NOMO-1 treated with DMSO at 0.1 percent for 48 hours (cell line): ENCODE measurements at regions not wholly inside any gene's neighbourhood (a gene's known extent, or its start where the extent isn't known, plus 50 kb on each side); places are given as distances from the start of the nearest gene placed in this dataset.
"Not testable (repeated sequence)": the region's sequence is repeated elsewhere in the genome, so short reads cannot be mapped to it uniquely, and the experiment has no call there.

Experiments
- DNase-seq: peaks from one replicate; lab custom pipeline; 2025; ENCODE audit not compliant: unreplicated experiment; lab: John Stamatoyannopoulos, UW

DNA sequence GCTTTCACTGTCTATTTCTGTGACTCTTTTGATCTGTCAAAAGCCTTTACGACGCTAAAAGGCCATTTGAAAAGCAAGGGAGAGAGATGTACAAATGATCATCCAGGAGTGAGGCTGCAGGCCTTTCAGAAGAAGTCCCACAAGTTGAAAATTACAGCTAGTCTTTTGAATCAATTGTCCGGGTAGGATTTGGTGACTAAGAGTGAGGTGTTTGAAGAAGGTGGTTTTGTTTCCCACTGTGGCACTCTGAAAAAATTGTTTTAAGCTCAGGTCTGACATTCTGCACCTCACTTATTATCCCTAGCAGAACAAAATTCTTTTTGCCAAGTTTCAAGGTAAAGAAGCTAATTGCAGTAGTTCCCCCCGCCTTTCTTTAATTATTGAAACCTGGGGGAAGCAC, 50.8 kb upstream of the TMEM108 start:
- DNase-seq: no peak

DNA sequence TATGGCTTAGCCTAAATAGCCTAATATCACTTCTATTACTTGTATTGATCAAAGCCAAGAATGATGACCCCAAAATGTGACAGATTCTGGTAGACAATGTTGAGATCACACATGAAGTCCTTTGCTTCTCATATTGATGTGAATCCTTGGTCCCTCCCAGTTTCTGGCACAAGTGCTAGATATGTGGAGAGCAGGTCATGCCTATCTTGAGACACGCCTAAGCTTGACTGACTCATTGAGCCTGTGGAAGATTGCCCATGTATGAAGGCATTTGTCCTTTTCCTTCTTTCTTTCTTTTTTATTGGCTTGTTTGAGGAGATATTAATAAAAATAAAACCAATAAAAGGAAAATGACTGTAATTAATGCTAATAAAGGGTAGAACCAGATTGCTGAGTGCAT, 54.0 kb upstream of the TMEM108 start:
- DNase-seq: no peak

DNA sequence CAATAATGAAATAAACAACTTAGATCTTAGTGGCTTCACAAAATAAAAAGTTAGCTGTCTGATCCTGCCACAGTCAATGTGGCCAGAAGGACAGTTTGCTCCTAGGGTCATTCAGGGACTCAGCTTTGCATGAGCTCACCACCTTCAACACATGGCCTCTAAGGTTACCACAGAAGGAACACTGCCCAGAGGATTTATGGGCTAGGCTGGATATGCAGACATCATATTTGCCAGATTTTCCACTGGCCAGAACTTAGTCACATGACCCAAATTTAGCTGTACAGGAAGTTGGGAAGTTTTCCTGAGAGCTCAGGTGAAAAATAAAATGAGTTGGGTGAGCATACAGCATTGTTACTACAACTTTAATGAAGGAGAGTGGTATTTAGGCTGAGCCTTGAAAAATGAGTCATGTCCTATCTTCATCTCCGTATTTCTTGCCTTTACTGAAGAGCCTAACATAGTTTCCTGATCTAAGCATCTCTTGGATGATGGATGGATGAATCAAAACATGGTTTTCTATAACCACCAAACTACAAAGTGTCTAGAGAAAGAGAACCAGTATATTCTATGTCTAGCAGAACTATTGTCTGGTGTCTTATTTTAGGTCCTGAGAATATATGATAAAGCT, 54.9 kb upstream of the TMEM108 start:
- no peak for DNase-seq

DNA sequence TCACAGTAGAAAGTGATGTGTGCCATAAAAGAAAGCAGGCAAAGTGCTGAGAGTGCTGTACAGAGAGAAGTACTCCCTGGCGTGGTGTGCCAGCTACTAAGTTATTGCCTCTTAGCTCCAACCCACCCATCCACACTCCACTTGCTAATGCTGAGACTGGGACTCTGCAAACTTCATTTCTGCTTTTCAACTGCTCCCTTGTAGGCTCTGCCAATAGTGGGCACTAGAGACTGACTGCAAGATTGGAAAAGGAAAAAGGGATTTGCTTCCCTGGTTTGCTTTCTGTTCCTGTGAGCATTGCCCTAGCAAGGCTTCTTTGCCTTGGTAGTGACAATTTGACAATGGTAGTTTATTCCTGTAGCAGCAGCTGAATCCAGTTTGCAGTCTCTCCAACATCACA, 56.5 kb upstream of the TMEM108 start:
- no peak for DNase-seq

DNA sequence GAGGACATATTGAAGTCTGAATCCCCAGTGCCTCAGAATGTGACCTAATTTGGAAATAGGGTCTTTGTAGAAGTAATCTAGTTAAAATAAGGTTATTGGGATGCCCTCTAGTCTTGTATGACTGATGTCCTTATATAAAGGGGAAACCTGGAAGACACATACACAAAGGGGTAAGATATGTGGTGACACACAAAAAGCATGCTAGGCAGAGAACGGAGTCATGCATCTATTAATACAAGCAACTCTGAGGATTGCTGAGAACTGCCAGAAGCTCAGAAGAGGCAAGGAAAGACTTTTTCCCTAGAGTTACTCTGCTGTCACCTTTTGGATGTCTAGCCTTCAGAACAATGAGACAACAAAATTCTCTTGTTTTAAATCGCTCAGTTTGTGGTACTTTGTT, 58.1 kb upstream of the TMEM108 start:
- no peak for DNase-seq

DNA sequence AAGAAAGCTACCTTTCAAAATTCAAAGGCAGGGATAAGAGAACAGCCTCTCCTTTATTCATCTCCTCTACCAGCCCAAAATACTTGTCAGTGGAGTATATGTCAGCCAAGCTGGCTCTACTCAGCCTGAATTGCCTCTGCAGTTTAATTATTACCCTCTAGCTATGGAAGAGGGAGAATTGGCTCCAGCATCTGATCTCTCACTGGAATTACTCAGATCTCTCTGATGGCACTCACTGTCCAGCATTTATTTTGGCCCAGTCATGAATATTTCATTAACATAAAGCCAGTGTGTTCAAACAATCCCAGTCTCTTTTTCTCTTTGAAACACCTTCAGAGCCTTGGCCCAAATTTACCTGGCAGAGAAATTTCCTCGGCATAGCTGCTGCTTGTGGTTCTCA, 58.6 kb upstream of the TMEM108 start:
- no peak for DNase-seq

DNA sequence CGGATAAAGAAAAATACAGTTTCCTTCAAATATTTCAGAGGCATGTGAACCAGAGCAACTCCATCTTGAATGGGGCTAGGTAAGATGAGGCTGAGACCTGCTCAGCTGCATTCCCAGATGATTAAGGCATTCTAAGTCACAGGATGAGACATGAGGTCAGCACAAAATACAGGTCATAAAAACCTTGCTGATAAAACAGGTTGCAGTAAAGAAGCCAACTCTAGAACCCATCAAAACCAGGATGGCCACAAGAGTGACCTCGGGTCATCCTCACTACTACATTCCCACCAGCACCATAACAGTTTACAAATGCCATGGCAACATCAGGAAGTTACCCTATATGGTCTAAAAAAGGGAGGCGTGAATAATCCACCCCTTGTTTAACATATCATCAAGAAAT, 59.2 kb upstream of the TMEM108 start:
- not testable (repeated sequence) for DNase-seq

DNA sequence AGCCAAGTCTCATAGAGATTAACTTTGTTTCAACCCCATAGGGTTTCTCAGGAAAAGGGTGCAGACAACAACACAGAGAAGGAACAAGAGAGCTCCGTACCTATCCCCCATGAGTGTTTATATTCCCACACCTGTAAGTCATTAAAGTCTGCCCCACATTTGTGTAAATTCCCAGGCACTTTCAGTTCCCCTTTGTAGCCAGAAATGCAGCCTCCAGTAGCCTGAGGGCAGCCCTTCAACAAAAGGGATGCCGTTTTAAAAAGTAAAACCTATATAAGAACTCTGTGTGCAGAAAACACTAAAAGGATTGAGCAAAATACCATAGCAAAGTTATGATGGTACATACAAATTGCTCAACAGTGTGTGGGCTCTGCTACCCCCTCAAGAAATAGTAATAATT, 59.7 kb upstream of the TMEM108 start:
- peak; percentile 4 for DNase-seq

DNA sequence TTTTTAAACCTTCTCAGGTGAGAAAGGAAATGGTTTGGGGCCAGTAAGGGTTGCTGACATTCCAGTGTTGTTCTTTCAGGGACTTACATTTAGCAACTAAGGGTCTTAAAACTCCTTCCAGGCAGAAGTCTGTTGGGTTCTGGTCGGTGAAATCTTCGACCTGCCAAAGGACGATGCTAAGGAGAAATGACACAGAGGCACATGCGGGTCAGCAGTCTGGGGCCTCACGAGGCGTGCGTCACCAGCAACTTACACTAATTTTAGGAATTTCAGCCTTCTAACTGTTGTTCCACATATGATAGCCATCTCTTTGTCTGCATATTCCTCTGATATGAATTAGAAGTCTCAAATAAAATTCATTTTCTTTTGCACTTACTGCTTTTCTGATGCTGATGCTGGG, 64.1 kb upstream of the TMEM108 start:
- DNase-seq: no peak

DNA sequence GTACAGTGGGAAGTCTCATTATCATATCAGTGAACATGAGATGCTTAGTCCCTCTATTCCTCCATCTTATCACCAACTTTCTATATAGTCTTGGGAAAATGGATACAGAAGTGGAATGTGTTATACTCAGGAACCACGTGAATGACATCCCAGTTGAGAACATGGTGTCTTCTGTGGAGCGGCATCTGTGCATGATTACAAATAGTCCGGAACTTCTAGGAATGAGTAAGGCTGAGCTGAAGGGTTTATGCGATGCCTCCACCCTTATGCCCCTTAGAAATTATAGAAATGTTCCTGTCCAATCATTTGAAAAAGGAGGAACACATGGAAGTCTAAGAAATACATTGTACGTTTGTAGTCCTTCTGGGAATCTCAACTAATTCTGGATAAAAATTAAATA, 64.8 kb upstream of the TMEM108 start:
- DNase-seq: no peak

DNA sequence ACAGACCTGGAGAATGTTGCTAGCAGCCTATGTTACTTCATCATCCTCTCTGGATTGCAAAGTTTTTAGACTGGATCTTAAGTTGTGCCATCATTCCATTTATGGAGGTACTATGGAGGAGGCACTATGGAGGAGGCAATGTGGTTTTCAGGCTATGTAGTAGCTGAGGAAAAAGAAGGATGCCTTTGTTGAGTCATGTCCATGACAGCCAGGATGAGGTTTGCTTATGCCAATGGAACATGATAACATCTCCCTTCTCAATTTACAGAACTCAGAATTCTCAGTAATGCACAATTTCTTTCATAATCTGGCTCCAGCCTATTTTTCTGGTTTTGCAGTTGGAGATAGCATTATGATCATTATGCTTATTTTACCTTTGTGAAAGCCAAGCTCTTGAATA, 65.9 kb upstream of the TMEM108 start:
- DNase-seq: no peak

DNA sequence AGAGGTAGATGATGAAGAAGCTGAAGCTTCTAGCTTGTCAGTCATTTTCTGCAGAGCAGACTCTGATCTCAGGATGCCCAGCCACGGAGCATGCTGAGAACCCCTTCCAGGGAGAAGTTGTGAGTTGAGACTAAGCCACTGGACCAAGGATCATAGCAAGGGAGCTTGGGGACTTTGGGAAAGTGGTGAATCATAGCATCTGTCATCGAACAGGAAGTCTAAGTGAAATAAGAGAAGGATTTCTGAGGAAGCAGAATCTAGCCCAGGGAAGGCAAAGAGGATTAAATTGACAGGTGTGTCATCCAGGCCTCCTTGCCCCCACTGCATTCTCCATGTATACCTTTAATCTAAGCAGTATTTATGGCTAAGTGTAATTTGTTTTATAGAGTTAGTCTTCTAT, 71.8 kb upstream of the TMEM108 start:
- DNase-seq: no peak

DNA sequence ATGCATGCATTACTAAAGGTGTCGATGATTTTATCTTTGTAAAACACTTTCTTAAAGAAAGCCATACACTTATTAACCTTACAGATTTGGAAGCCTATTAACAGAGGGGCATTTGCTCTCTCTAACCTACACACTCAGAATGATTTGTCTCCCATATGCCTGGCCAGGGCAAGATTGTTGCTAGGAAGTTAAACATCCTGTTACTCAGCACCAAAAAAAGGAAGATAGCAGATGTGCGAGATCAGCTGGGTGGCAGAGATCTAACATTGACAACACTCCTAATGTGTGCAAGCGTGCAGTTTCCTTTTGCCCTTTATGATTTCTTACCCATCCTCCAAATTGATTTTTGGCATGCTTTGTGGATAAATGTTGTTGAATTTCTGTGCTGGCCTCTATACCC, 73.9 kb upstream of the TMEM108 start:
- DNase-seq: no peak

DNA sequence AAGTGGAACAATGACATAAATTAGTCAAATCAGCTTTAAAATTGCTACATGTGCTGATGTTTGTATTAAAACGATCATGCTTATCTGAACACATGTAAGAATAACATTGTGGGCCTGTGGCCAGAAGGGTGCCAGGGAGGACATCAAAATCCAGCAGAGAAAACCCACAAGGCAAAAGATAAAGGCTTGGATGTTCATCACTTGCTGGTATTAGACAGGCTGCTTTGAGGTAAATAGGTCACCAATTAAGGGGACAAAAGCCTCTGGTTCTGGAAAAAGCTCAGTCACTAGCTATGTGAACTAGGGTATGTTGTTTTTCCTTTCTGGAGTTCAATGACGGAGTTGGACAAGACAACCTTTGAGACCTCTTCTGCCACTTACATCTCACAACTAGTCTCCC, 74.4 kb upstream of the TMEM108 start:
- no peak for DNase-seq

DNA sequence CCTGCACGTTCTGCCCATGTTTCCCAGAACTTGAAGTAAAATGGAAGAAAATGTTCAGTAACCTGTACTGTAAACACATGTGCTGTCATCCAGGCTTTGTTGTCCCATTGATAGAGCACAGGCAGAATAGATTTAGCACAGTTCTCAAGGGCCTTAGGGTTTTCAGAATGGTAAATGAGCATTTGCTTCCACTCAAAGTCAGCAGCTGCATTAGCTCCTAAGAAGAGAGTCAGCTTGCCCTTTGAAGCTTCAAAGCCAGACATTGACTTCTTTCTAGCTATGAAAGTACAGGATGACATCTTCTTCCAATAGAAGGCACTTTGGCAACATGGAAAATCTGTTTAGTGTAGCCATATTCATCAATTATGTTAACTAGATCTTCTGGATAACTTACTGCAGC, 76.2 kb upstream of the TMEM108 start:
- DNase-seq: no peak

DNA sequence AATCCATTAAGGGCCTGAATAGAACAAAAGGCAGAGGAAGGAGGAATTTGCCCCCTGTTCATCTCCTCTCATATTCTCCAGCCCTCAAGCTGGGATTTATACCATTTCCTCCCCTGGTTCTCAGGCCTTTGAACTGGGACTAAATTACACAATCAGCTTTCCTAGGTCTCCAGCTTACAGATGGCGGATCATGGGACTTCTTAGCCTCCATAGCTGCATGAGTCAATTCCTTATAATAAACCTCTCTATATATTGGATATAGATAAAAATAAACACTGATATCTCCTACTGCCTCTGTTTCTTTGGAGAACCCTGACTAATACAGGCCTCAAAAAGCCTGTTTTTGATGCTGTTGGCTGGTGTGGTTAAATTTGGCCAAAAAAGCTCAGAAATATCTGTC, 84.5 kb upstream of the TMEM108 start:
- DNase-seq: no peak

DNA sequence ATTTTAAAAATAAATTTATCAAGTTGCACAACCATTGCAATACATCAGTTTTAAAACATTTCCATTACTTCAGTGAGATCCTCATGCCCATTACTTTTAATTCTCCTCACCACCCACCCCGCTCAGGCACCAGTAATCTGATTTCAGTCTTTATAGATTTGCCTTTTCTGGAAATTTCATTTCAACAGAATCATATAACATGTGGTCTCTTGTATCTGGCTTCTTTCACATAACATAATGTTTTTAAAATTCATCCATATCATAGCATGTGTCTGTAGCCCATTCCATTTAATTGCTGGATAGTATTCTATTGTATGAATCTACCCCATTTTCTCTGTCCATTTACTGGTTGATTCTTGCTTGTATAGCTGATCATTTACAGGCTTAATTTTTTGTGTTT, 110.3 kb upstream of the TMEM108 start:
- DNase-seq: no peak

DNA sequence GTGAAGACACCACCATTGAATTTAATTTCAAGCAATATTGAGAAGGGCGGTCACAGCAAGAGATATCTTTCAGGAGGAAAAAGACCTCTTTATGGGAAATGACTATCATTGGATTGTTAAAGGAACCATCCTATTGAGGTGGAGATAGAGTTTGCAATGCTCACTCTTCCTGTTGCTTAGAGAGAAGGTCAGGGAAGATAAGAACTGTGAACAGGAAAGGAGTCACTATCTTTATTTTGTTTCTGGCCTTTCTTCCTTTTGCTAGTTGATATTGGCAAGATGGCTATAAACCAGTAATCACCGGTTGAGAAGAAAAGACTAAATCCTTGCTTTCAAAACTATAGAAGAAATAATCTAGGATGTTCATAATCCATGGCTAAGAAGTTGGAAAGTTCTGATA, 112.1 kb upstream of the TMEM108 start:
- no peak for DNase-seq

DNA sequence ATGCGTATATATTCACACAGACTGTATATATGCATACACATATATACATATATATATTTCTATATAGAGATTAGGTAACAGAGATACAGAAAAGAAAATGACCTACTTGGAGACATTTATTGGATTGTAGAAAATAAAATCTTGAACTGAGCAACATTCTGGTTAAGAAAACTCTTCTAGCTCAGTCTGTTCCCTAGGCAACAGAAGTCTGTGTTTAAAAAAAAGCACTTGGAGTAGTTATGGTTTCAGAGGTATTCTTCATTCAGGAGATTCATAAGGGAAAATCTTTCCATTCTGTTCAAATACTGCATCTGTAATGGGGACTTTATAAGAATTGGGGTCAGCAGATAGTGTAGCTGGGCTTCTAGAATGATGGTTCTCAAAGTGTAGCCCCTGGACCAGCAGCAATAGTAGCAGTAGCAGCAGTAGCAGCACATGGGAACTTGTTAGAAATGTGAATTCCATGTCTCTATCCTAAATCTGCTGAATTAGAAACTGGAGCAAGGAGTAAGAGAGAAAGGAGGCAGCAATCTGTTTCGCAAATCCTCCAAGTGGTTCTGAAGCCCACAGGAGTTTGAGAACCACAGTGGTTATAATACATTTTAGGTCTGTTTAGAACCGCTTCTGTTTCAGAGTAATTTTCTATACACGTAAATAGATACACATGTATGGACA, 112.8 kb upstream of the TMEM108 start:
- no peak for DNase-seq

DNA sequence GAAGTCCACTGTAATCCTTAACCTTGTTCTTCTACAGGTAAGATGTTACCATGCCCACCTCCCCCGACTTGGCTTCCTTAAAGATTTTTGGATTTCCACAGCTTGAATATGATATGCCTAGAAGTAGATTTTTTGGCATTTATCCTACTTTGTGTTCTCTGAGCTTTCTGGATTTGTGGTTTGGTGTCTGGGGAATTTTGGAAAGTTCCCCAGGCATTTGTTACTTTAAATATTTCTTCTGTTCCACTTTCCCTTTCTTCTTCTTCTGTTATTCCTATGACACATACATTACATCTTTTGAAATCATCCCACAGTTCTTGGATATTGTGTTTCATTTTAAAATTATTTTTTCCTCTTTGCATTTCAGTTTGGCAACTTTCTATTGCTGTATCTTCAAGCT, 122.1 kb upstream of the TMEM108 start:
- DNase-seq: no peak

DNA sequence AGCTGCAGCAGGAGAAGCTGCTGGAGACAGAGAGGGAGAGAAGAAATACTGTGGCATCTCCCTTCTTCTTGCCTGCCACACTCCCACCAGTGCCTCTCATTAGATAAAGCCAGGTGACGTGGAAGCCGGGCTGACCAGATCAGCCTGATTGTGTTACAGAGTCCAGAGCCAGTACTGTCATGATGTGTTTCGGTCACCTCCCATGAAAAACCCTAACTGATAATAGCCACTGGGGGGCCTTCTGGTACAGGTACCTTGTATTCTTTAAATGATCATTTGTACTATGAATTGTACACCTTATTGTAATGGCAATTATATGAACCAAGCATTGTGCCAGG, 125.8 kb upstream of the TMEM108 start:
- no peak for DNase-seq

DNA sequence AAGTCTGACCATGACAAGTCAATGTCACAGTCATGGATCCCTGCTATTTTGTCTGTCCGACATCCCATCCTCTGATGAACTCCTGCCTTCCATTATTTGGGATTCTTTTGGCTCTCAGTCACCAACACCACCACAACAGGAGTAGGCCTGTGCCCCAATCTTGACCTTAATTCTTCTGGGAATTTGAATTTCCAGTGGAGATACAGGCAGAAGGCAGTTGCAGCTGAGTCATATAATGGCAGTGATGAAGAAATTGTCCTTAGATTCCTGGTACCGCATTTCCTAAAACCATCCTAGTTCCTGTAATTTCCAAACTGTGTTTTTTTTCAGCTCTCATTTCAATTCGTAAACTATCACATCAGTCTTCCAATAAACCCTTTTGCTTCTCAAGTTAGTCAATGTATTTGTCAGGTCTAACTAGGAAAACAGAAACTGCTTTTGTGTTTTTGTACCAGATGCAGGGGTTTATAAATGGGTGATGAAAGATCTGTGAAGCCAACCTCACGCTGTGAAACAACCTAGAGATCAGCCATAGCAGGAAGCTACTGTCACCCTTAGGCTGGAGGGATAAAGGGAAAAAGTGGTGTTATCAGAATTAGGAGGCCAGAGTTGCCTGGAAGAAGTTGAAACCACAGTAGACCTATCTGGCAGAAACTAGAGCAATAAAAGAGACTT, 126.3 kb upstream of the TMEM108 start:
- no peak for DNase-seq

DNA sequence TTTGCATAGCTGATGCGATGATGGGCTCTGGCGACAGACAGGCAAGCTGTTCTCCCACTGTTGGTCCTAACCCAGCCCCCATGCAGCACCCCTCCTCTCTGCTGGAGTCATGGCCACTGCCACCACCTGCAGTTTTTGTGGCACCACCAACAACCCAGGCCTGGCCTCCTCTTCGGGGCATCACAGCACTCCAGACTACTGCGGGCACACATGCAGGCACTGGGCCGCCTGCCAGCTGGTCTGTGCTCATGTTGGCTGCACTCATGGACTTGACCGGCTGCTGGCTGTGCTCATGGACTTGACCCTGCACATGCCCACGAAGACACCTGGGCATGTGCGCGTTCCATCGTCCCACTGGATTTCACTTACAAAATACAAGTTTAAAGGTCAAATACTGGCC, 130.9 kb upstream of the TMEM108 start:
- no peak for DNase-seq
